ENCODE measurements at regions not wholly inside any gene's neighbourhood (a gene's known extent, or its start where the extent isn't known, plus 50 kb on each side); places are given as distances from the start of the nearest gene placed in this dataset.
"Not testable (repeated sequence)": the region's sequence is repeated elsewhere in the genome, so short reads cannot be mapped to it uniquely, and the experiment has no call there.

DNA sequence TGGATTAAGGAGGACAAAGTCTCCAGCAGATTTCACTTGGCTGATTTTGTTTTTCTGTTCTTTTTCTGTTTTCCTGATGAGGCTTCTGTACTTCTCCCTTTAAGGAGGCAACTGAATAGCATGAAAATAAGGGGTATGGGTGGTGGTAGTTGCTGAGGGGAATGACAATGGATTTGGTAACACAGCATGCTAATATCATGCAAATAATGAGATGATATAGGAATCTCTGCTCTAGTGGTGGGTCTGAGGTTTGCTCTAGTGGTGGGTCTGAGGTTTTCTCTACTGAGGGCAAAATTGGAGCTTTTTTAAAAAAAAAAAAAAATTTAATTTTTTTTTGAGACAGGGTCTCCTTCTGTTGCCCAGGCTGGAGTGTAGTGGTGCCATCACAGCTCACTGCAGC lies 139.7 kb downstream of the C9orf152 start:
- DNase-seq: no peak

DNA sequence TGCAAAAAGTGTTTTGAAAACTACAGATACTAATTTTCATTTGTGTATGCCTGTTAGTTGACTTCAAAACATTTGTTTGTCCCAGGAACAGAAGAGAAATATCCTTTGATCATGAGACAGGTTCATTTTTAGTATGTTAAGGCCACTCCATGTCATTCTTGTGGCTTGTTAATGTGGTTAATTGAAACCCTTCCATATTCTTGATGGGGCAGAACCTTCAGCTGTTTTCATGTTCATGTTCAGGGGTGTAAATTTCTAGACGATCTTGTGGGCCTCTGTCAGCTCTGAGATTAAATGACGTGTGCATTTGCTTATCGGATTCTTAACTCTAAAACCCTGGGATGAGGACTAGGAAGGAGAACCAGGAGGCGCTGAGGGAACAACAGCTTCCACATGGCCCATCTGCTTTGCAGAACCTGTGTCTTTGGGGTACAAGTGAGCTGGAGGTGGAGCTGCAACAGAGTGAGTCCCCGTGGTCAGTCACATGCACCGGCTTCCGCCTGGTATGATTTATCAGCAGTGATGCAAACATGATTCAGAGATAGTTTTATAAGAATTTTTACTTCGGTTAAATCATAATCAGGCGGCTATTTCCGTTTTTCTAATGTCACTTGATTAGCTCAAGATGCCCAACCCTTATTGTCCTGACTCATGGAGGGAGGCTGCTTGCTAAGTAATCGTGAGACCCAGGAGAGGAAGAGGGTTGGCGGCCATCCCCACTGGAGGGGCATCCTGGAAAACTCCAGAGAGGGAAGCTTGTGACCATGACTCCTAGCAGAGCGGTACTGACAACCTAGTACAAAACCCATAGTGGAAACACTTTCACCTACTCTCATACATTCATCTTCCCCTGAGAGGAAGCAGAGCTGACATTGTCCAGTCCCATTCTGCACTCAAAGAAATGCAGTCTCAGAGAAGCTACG lies 138.4 kb downstream of the C9orf152 start:
- peak; percentile 54 for DNase-seq

DNA sequence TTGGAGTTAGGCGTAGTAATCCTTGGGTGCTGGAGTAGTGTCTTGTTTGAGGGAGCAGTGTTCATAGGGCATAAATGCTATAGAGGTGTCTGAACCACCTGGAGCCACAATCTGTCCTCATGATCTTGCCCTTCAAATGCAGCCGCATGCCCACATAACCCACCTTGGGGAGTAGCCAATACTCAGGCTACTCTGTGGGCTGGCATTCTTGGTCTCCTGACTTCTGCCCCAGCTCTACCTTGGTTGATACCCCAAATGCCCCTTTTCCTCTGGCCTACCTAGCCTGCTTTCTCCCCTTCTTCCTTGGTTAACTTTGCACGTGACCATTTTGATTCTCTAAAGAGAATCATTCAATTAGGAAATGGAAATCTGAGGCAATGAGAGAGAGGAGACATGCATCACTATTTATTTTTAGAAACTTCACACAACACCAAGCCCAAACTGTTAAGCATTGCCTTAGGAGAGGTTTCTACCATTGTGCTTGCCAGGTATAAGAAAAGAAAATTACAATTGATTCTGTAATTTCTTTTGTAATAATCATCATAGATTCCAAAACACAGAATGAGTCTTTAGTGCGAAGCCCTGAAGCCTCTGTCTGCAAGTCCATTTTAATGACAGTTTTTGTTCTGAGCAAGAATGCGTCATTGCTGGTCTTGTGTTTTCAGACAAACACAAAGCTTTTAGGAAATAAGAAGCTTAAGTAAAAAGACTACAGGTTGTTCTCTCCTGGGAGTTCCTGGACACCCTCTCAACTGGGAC lies 135.2 kb downstream of the C9orf152 start:
- no peak for DNase-seq

DNA sequence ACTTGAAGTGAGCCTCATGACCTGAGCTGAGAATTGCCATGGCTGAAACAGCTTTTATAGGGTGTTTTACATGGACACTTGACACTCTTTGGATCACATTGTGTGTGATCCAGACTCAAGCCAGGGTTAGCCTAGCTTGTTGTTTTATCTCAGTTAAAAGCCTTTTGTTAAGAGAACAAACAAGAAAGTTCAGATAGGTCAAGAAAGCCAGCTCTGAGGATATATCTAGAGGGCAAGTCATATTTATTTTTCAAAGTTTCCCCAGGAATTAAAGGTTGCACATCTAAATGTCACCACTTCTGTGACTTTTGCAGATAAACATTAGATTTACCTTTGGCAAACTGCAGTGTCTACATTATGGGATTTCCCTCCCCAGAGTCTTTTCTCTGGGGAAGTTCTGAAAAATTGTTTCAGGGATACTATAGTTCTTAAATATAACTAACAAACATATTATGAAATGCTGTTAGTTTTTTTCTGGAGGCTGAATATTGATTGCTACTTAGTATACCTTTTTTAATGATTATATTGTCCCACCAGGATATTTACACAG lies 134.5 kb downstream of the C9orf152 start:
- no peak for DNase-seq

GRCh38 chr9:110076894-110077725 lies 130.8 kb downstream of the C9orf152 start:
- no peak for DNase-seq

DNA sequence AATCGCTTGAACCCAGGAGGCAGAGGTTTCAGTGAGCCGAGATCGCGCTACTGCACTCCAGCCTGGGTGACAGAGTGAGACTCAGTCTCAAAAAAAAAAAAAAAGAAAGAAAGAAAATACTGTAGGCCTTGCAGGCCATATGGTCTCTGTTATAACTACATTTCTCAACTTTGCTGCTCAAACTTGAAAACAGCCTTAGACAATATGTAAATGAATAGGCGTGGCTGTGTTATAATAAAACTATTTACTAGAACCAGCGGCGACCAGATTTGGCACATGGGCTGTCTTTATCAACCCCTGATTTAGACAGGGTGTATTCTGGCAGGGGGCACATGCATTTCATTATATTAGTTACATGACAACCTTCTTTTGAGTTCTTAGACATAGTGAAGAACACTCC lies 130.0 kb downstream of the C9orf152 start:
- DNase-seq: no peak

- DNase-seq: no peak
These were observed 129.4 kb downstream of the C9orf152 start for GRCh38 chr9:110078604-110079003.

- no peak for DNase-seq
These were observed 126.6 kb downstream of the C9orf152 start for GRCh38 chr9:110081395-110081794.

- DNase-seq: no peak
These were observed 124.1 kb downstream of the C9orf152 start for GRCh38 chr9:110083866-110084265.

- no peak for DNase-seq
These were observed 121.4 kb downstream of the C9orf152 start for GRCh38 chr9:110086537-110086936.

- no peak for DNase-seq
These were observed 120.4 kb downstream of the C9orf152 start for GRCh38 chr9:110087605-110088004.

GRCh38 chr9:110088099-110088498 lies 119.9 kb downstream of the C9orf152 start:
- no peak for DNase-seq

DNA sequence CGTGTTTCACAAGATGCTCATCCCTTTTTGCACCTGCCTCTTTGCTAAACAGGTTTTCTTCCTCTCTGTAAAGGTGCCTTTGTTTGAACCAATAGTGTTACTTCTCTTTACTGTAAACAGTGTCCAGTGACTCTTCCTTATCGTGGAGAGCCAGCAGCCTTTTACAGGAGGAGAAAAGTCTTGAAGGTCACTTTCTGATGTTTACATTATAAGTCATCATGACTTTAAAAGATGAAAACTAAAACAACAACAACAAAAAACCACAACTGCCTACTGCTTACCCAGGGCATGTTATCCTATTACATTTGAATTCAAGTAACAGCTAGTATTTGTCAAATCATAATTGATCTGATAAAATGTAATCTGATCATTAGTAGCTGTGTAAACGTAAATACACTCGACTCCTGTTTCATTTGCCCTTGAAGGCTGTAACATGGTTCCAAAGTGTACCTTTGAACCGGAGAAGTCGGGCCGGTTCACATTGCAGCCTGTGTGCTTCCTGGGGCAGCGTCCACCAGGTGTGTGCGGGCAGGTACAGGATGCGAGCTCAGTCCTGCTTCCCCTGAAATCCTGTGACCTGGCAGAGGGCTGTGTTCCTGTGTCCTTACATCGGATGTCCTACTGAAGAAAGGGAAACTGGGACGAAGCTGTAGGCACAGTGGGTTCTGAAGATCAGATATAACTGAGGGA lies 118.1 kb downstream of the C9orf152 start:
- DNase-seq: no peak

GRCh38 chr9:110092792-110093191 lies 115.2 kb downstream of the C9orf152 start:
- DNase-seq: no peak

GRCh38 chr9:110093417-110093816 lies 114.5 kb downstream of the C9orf152 start:
- DNase-seq: no peak

DNA sequence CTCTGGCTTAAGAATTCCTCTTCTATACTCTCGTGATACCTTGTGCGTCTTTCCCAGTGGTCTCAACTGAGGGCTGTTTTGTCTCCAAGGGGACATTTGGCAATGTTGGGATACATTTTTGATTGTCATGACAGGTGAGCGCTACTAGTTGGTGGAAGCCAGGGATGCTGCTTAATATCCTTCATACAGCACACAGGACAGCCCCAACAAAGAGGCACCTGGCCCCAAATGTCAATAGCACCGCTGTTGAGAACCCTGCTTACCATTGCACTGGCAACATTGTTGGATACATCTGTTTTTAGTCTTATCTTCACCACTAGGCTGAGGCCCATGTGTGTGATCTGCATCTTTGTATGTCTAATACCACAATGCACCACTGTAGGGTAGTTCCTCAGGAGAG lies 114.1 kb downstream of the C9orf152 start:
- DNase-seq: no peak

- DNase-seq: no peak
These were observed 112.8 kb downstream of the C9orf152 start for GRCh38 chr9:110095161-110095595.

DNA sequence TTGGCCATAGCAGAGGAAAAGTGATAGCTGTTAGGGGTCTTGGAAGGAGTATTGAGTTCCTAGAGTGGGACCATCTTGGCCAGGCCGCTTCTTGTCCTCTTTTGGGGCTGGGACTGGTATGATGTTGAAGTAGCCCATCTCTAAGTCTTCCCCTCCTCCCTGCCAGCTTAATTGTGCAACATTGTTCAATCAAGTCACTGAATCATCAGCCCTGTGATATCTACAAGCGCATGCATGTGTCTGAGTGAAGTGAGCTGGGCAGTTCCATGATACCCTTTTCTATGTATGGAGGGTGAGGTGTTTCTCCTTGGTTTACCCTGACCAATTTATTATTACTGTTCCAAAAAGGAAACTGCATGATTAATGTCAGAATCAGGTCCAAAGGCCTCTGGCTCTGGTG lies 112.2 kb downstream of the C9orf152 start:
- DNase-seq: no peak

- DNase-seq: not testable (repeated sequence)
These were observed 111.3 kb downstream of the C9orf152 start for GRCh38 chr9:110096674-110097073.

- DNase-seq: peak; percentile 27
These were observed 108.5 kb downstream of the C9orf152 start for GRCh38 chr9:110099236-110100095.

DNA sequence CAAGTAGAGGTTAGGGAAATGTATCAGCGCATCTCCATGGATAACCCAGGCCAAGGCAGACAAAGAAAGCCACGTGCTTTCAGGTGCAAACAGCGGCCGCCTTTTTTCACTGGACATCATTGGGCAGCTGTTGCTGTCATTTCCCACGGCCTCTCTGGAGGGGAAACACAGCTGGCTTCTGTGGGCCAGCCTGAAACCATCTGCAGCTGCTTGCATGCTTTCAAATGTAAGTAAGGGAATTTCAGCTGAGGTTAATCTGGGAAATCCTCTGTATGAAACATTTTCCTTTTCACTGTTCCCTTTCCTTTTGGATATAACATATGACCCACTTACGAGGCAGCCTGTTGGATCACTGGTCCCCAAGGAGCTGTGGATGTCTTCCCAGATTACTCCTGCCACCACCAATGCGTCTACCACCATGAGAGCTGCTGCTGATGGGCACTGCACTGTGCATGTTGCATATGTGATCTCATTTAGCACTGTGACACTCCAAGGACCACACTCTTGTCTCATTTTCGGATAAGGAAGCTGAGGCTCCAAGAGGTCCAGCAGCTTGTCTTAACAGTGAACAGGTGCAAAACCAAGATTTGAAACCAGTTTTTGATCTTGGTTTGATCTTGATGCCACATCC lies 106.3 kb downstream of the C9orf152 start:
- DNase-seq: no peak

Data from T1000 (cell line).